Neuronal stem cell (in vitro differentiated cells): ENCODE measurements at regions not wholly inside any gene's neighbourhood (a gene's known extent, or its start where the extent isn't known, plus 50 kb on each side); places are given as distances from the start of the nearest gene placed in this dataset.
A peak's percentile ranks its signal among the peaks of the same experiment; 100 is the strongest.

ENCODE experiments used
- DNase-seq: peaks from one replicate; pipeline ENCODE4 v3.0.0-alpha.2; 2013; ENCODE audit warnings: low spot score
- H2AFZ ChIP-seq: one replicate; pipeline ENCODE4 v1.6.1; 2013; ENCODE audit warnings: mild to moderate bottlenecking, low read length, inconsistent platforms
- H2AK5ac ChIP-seq: 2 replicates; pipeline ENCODE4 v1.6.1; 2013; ENCODE audit warnings: low read depth, mild to moderate bottlenecking, inconsistent platforms, low read length, moderate library complexity, mixed read lengths
- H2BK120ac ChIP-seq: 2 replicates; pipeline ENCODE4 v1.6.1; 2013; ENCODE audit warnings: low read depth, mild to moderate bottlenecking, inconsistent platforms, low read length, moderate library complexity, mixed read lengths
- H2BK12ac ChIP-seq: one replicate; pipeline ENCODE4 v1.6.1; 2013; ENCODE audit warnings: low read length, inconsistent platforms
- H2BK15ac ChIP-seq: 2 replicates; pipeline ENCODE4 v1.6.1; 2013; ENCODE audit warnings: mild to moderate bottlenecking, low read length, inconsistent platforms, mixed read lengths
- H2BK5ac ChIP-seq: one replicate; pipeline ENCODE4 v1.6.1; 2013; ENCODE audit warnings: inconsistent platforms, mild to moderate bottlenecking, low read length, moderate library complexity
- H3K14ac ChIP-seq: one replicate; pipeline ENCODE4 v1.6.1; 2013; ENCODE audit warnings: low read length, inconsistent platforms
- H3K18ac ChIP-seq: 2 replicates; pipeline ENCODE4 v1.6.1; 2013; ENCODE audit warnings: low read length, inconsistent platforms
- H3K23ac ChIP-seq: 2 replicates; pipeline ENCODE4 v1.6.1; 2013; ENCODE audit warnings: low read depth, mild to moderate bottlenecking, mixed read lengths, low read length, inconsistent platforms; ENCODE audit not compliant: poor library complexity
- H3K27ac ChIP-seq: replicated peaks from 3 replicates; pipeline ENCODE4 v1.5.1; 2013; ENCODE audit warnings: low read length, inconsistent platforms
- H3K27me3 ChIP-seq, 3 experiments: 2 replicates each; pipeline ENCODE4 v1.6.1; 2013; ENCODE audit warnings: low read length in 3 of 3, mild to moderate bottlenecking in 2 of 3, inconsistent platforms in 1 of 3, low read depth in 1 of 3, mixed read lengths in 1 of 3, moderate library complexity in 1 of 3; ENCODE audit not compliant: control insufficient read depth in 3 of 3, insufficient read depth in 3 of 3
- H3K36me3 ChIP-seq, 2 donors: replicated peaks in 1 of 2; 2 replicates each; pipeline ENCODE4 v1.6.1; 2013; ENCODE audit warnings: low read length in 2 of 2; ENCODE audit not compliant: control insufficient read depth in 2 of 2, insufficient read depth in 2 of 2
- H3K4ac ChIP-seq: 2 replicates; pipeline ENCODE4 v1.6.1; 2013; ENCODE audit warnings: inconsistent platforms, mild to moderate bottlenecking, low read length, moderate library complexity
- H3K4me1 ChIP-seq, 2 donors: 1 replicate in 1 of 2; 2 replicates in 1 of 2; pipeline ENCODE4 v1.6.1; 2013; ENCODE audit warnings: low read length in 2 of 2, low read depth in 1 of 2; ENCODE audit not compliant: control insufficient read depth in 2 of 2, insufficient read depth in 1 of 2
- H3K4me2 ChIP-seq: one replicate; pipeline ENCODE4 v1.6.1; 2013; ENCODE audit warnings: mild to moderate bottlenecking, low read length, inconsistent platforms; ENCODE audit not compliant: insufficient read depth, poor library complexity, severe bottlenecking
- H3K4me3 ChIP-seq, 2 donors: 2 replicates each; pipeline ENCODE4 v1.5.1; 2013; ENCODE audit warnings: low read length in 2 of 2, mild to moderate bottlenecking in 2 of 2, inconsistent platforms in 1 of 2, moderate library complexity in 1 of 2
- H3K79me1 ChIP-seq: one replicate; pipeline ENCODE4 v1.6.1; 2013; ENCODE audit warnings: low read depth, mild to moderate bottlenecking, inconsistent platforms, low read length, moderate library complexity
- H3K9ac ChIP-seq: one replicate; pipeline ENCODE4 v1.6.1; 2013; ENCODE audit warnings: mild to moderate bottlenecking, low read depth, low read length, inconsistent platforms; ENCODE audit not compliant: poor library complexity
- H3K9me3 ChIP-seq, 2 donors: replicated peaks in 1 of 2; 2 replicates each; pipeline versions ENCODE3 to v1.6.1; 2013; ENCODE audit warnings: low read length in 2 of 2, mild to moderate bottlenecking in 2 of 2, inconsistent platforms in 1 of 2, low read depth in 1 of 2, mixed read lengths in 1 of 2, moderate library complexity in 1 of 2; ENCODE audit not compliant: control insufficient read depth in 2 of 2, insufficient read depth in 1 of 2
- H4K8ac ChIP-seq: one replicate; pipeline ENCODE4 v1.6.1; 2013; ENCODE audit warnings: low read depth, mild to moderate bottlenecking, inconsistent platforms, low read length, moderate library complexity
- H4K91ac ChIP-seq: one replicate; pipeline ENCODE4 v1.6.1; 2013; ENCODE audit warnings: low read length, low read depth, mild to moderate bottlenecking, inconsistent platforms; ENCODE audit not compliant: poor library complexity
- WGBS, 2 donors: extraction: QIAGEN DNeasy Blood & Tissue Kit; methylation state at CpG; one replicate each; pipeline ENCODE4 v1.1.7; 2013; ENCODE audit warnings: missing lambda C conversion rate in 2 of 2, mixed read lengths in 1 of 2; ENCODE audit not compliant: insufficient read length in 2 of 2, insufficient replicate concordance in 1 of 2; ENCODE audit errors: extremely low coverage in 2 of 2; 5-methylcytosine and 5-hydroxymethylcytosine counted together

DNA sequence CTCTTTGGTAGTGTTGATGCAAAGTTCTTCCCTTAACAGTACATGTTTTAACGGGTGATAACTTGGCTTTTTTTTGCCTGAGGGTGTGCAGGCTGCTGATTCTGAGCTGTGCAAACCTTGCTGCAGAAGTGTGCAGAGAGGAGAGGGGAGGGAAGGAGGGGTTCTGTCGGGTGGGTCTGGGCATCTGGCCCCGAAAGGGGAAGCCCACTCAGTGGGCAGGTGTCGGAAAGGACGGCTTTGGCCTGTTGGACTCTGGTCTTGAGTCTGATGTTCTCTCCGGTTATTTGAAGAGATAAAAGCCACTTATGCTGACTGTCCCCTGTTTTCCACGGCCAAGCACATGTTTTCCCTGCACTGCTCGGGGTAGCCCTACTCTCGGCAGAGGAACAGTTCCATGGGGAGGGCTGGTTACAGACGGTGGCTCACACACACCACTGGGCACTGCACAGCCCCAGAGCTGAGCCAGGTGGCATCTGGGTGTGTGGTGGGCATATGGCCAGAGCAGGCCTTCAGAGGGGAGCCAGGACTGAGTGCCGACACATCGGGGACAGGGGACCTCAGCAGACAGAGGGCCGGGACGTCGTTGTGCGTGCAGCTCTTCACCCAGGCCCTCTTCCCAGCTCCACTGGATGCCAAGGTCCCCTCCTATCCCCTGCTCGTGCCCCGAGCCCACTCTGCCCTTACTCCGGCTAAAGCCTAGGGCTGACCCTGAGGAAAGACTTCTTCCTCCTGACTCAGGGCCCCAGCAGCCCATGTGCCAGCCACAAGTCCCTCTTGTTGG, 93.2 kb downstream of the TEX29 start:
- Histone ChIP-seq H3K4ac (no peak overlapping the region), H3K9me3 (no peaks in the 10 kb centered on the region), H4K91ac (no peak overlapping the region), H3K9ac (no peak overlapping the region), H3K18ac (peak overlapping the region; percentile 89), H3K14ac (peak overlapping the region; percentile 47), H2AFZ (no peak overlapping the region), H3K27ac (no peak overlapping the region), H3K4me1 (peaks cover 11 to 25% of the 10 kb centered on the region in 2 donors), H2BK120ac (peak overlapping the region; percentile 40), H3K4me2 (no peak overlapping the region), H2BK12ac (peak overlapping the region; percentile 27), H4K8ac (no peak overlapping the region), H2BK5ac (peak overlapping the region; percentile 94), H3K27me3 (peaks cover 0 to 68% (median 0%) of the 10 kb centered on the region in 3 experiments), H2AK5ac (peak overlapping the region; percentile 73), H3K23ac (peak overlapping the region; percentile 45), H3K79me1 (no peaks in the 10 kb centered on the region), H2BK15ac (peak overlapping the region; percentile 18), H3K4me3 (no peak overlapping the region), H3K36me3 (no peaks in the 10 kb centered on the region)
- WGBS, 2 donors: no CpG with 5 or more reads among the region's 19 CpGs
- DNase-seq: no peak

- Histone ChIP-seq H2BK5ac (peak overlapping the region; percentile 94), H4K91ac (no peak overlapping the region), H3K23ac (no peak overlapping the region), H3K4me3 (no peak overlapping the region), H2AFZ (no peak overlapping the region), H3K14ac (peak overlapping the region; percentile 26), H3K27me3 (peaks cover 0 to 71% (median 0%) of the 10 kb centered on the region in 3 experiments), H3K9me3 (no peaks in the 10 kb centered on the region), H3K18ac (peak overlapping the region; percentile 89), H4K8ac (no peak overlapping the region), H3K9ac (no peak overlapping the region), H3K4ac (no peak overlapping the region), H3K4me2 (no peak overlapping the region), H3K27ac (no peak overlapping the region), H2AK5ac (peak overlapping the region; percentile 73), H2BK12ac (peak overlapping the region; percentile 27), H3K4me1 (peaks cover 11 to 25% of the 10 kb centered on the region in 2 donors), H2BK120ac (peak overlapping the region; percentile 40), H2BK15ac (peak overlapping the region; percentile 18), H3K36me3 (no peaks in the 10 kb centered on the region), H3K79me1 (no peaks in the 10 kb centered on the region)
- DNase-seq: no peak
- WGBS, 2 donors: no CpG with 5 or more reads among the region's 9 CpGs
Observed at GRCh38 chr13:111414341-111414740, 93.9 kb downstream of the TEX29 start.

- no peak overlapping the region for H3K4me2 ChIP-seq
- no peak overlapping the region for H2AFZ ChIP-seq
- H2BK120ac ChIP-seq: no peak overlapping the region
- no peak overlapping the region for H3K23ac ChIP-seq
- H3K27me3 ChIP-seq: peaks cover 0 to 70% (median 0%) of the 10 kb centered on the region in 3 experiments
- WGBS, 2 donors: no CpG with 5 or more reads among the region's 8 CpGs
- DNase-seq: peak; percentile 67
- H3K27ac ChIP-seq: no peak overlapping the region
- no peak overlapping the region for H3K14ac ChIP-seq
- no peak overlapping the region for H2AK5ac ChIP-seq
- H3K4ac ChIP-seq: no peak overlapping the region
- no peak overlapping the region for H2BK15ac ChIP-seq
- H3K79me1 ChIP-seq: no peaks in the 10 kb centered on the region
- no peak overlapping the region for H3K9ac ChIP-seq
- no peaks in the 10 kb centered on the region for H3K36me3 ChIP-seq
- H3K4me3 ChIP-seq: no peak overlapping the region
- H4K91ac ChIP-seq: no peak overlapping the region
- no peaks in the 10 kb centered on the region for H3K9me3 ChIP-seq
- no peak overlapping the region for H2BK12ac ChIP-seq
- no peak overlapping the region for H2BK5ac ChIP-seq
- H4K8ac ChIP-seq: no peak overlapping the region
- H3K18ac ChIP-seq: no peak overlapping the region
- H3K4me1 ChIP-seq: peaks cover 11 to 23% of the 10 kb centered on the region in 2 donors
Observed at GRCh38 chr13:111415246-111415645, 94.8 kb downstream of the TEX29 start.

GRCh38 chr13:111415765-111416164, 95.3 kb downstream of the TEX29 start:
- no peak overlapping the region for H3K27ac ChIP-seq
- H3K18ac ChIP-seq: no peak overlapping the region
- H3K4me1 ChIP-seq: peaks cover 11 to 23% of the 10 kb centered on the region in 2 donors
- H3K9ac ChIP-seq: no peak overlapping the region
- H3K4me2 ChIP-seq: no peak overlapping the region
- H2BK15ac ChIP-seq: no peak overlapping the region
- H2BK12ac ChIP-seq: no peak overlapping the region
- no CpG with 5 or more reads among the region's 1 CpG for WGBS, 2 donors
- no peak overlapping the region for H2AK5ac ChIP-seq
- no peak overlapping the region for H2AFZ ChIP-seq
- no peak overlapping the region for H3K23ac ChIP-seq
- H3K27me3 ChIP-seq: peaks cover 0 to 69% (median 0%) of the 10 kb centered on the region in 3 experiments
- H3K4me3 ChIP-seq: no peak overlapping the region
- H3K9me3 ChIP-seq: no peaks in the 10 kb centered on the region
- no peak overlapping the region for H3K4ac ChIP-seq
- no peak overlapping the region for H4K91ac ChIP-seq
- H2BK5ac ChIP-seq: no peak overlapping the region
- no peak overlapping the region for H3K14ac ChIP-seq
- no peak for DNase-seq
- H3K36me3 ChIP-seq: no peaks in the 10 kb centered on the region
- H4K8ac ChIP-seq: no peak overlapping the region
- no peaks in the 10 kb centered on the region for H3K79me1 ChIP-seq
- no peak overlapping the region for H2BK120ac ChIP-seq
